ENCODE measurements at regions not wholly inside any gene's neighbourhood (a gene's known extent, or its start where the extent isn't known, plus 50 kb on each side); places are given as distances from the start of the nearest gene placed in this dataset.

GRCh38 chr18:72336786-72337185 is 207.4 kb downstream of the CBLN2 start:
- in situ Hi-C loops (cut with HindIII; ENCODE audit: low pct_unique_long_range_greater_than_20kb, low sequenced_read_pairs): no loop called here
- POLR2A ChIA-PET: no interaction called here
- CTCF ChIA-PET: no interaction called here

GRCh38 chr18:72329533-72329932 is 214.6 kb downstream of the CBLN2 start:
- intact Hi-C loops (cut with micrococcal nuclease; ENCODE audit: unreplicated experiment) (no loop called here), in situ Hi-C loops (cut with HindIII; ENCODE audit: low pct_unique_long_range_greater_than_20kb, low sequenced_read_pairs) (no loop called here)
- TF ChIP-seq POLR2AphosphoS5 (IDR thresholded peaks at IDR 0.05; ENCODE audit: low read depth, low read length): no peak
- no peak for TF ChIP-seq TCF7L2 (IDR thresholded peaks at IDR 0.05; ENCODE audit: low read depth, low read length)
- no peak for TF ChIP-seq SIN3A (IDR thresholded peaks at IDR 0.05; ENCODE audit: borderline replicate concordance, insufficient read depth, low read depth, low read length)
- TF ChIP-seq CTCF (IDR thresholded peaks at IDR 0.05): no peak
- TF ChIP-seq, protein P1, sequence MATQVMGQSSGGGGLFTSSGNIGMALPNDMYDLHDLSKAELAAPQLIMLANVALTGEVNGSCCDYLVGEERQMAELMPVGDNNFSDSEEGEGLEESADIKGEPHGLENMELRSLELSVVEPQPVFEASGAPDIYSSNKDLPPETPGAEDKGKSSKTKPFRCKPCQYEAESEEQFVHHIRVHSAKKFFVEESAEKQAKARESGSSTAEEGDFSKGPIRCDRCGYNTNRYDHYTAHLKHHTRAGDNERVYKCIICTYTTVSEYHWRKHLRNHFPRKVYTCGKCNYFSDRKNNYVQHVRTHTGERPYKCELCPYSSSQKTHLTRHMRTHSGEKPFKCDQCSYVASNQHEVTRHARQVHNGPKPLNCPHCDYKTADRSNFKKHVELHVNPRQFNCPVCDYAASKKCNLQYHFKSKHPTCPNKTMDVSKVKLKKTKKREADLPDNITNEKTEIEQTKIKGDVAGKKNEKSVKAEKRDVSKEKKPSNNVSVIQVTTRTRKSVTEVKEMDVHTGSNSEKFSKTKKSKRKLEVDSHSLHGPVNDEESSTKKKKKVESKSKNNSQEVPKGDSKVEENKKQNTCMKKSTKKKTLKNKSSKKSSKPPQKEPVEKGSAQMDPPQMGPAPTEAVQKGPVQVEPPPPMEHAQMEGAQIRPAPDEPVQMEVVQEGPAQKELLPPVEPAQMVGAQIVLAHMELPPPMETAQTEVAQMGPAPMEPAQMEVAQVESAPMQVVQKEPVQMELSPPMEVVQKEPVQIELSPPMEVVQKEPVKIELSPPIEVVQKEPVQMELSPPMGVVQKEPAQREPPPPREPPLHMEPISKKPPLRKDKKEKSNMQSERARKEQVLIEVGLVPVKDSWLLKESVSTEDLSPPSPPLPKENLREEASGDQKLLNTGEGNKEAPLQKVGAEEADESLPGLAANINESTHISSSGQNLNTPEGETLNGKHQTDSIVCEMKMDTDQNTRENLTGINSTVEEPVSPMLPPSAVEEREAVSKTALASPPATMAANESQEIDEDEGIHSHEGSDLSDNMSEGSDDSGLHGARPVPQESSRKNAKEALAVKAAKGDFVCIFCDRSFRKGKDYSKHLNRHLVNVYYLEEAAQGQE (IDR thresholded peaks at IDR 0.05; ENCODE audit: insufficient read depth in 1 of 2, low read depth in 2 of 2, low read length in 1 of 2): no peak
- H3K4me3 ChIP-seq (ENCODE audit: low read depth in 2 of 2, low read length in 2 of 2): no peak overlapping the region
- no TSS peak for BruUV-seq (replicated peaks)
- ATAC-seq (no peak), DNase-seq (ENCODE audit: low read depth, low spot score) (no peak)
- no peaks in the 10 kb centered on the region for H3K4me1 ChIP-seq (ENCODE audit: control insufficient read depth, insufficient read depth, low read length)
- H3K36me3 ChIP-seq (ENCODE audit: control insufficient read depth, insufficient read depth, low read length): no peaks in the 10 kb centered on the region
- no peak overlapping the region for H3K27ac ChIP-seq (ENCODE audit: low read length)
- CTCF ChIA-PET: no interaction called here
- no peaks in the 10 kb centered on the region for H3K9me3 ChIP-seq (ENCODE audit: control insufficient read depth, insufficient read depth, low read depth, low read length)
- H3K27me3 ChIP-seq (ENCODE audit: control insufficient read depth, insufficient read depth, low read length): no peaks in the 10 kb centered on the region
- POLR2A ChIA-PET: no interaction called here

More at GRCh38 chr18:72336786-72337185, 207.4 kb downstream of the CBLN2 start:
- DNase-seq (ENCODE audit: low read depth, low spot score): no peak
- Histone ChIP-seq H3K27ac (ENCODE audit: low read length) (no peak overlapping the region), H3K36me3 (ENCODE audit: control insufficient read depth, insufficient read depth, low read length) (no peaks in the 10 kb centered on the region), H3K4me1 (ENCODE audit: control insufficient read depth, insufficient read depth, low read length) (no peaks in the 10 kb centered on the region), H3K27me3 (ENCODE audit: control insufficient read depth, insufficient read depth, low read length) (no peaks in the 10 kb centered on the region), H3K4me3 (ENCODE audit: low read depth in 2 of 2, low read length in 2 of 2) (no peak overlapping the region), H3K9me3 (ENCODE audit: control insufficient read depth, insufficient read depth, low read depth, low read length) (no peaks in the 10 kb centered on the region)
- no peak for ATAC-seq
- BruUV-seq (replicated peaks): no TSS peak
- intact Hi-C loops (cut with micrococcal nuclease; ENCODE audit: unreplicated experiment): no loop called here
- TF ChIP-seq, protein P1 (IDR thresholded peaks at IDR 0.05; ENCODE audit: insufficient read depth in 1 of 2, low read depth in 2 of 2, low read length in 1 of 2): no peak
- no peak for TF ChIP-seq CTCF (IDR thresholded peaks at IDR 0.05)
- TF ChIP-seq POLR2AphosphoS5 (IDR thresholded peaks at IDR 0.05; ENCODE audit: low read depth, low read length): no peak
- no peak for TF ChIP-seq SIN3A (IDR thresholded peaks at IDR 0.05; ENCODE audit: borderline replicate concordance, insufficient read depth, low read depth, low read length)
- no peak for TF ChIP-seq TCF7L2 (IDR thresholded peaks at IDR 0.05; ENCODE audit: low read depth, low read length)
